H1 (cell line): ENCODE measurements at regions not wholly inside any gene's neighbourhood (a gene's known extent, or its start where the extent isn't known, plus 50 kb on each side); places are given as distances from the start of the nearest gene placed in this dataset.

Experiments
- CTCF ChIA-PET: fragments of 300-600 bp; sonication (Branson Sonifier 250); formaldehyde crosslinking; loops from one replicate; lab custom pipeline; 2021; ENCODE audit not compliant: partially characterized antibody; lab: Charles Lee
- POLR2A ChIA-PET: fragments of 300-600 bp; sonication (Branson Sonifier 250); formaldehyde crosslinking; loops from one replicate; lab custom pipeline; 2021; ENCODE audit warnings: inconsistent platforms; ENCODE audit not compliant: partially characterized antibody; lab: Charles Lee
- DNase-seq, 2 experiments: peaks; one replicate each; pipeline versions ENCODE4 v3.0.0 to v3.0.0-alpha.2; 2010 to 2022; ENCODE audit warnings: low spot score in 2 of 2, low read depth in 1 of 2, mixed read lengths in 1 of 2
- FAIRE-seq: peaks from 2 replicates; lab custom pipeline; 2011; peaks lifted over from hg19 to GRCh38; lab: Jason Lieb, UNC
- H2AFZ ChIP-seq: 2 replicates; pipeline ENCODE4 v1.8.1; 2012; ENCODE audit warnings: low read length, inconsistent platforms
- H2AK5ac ChIP-seq: 2 replicates; pipeline ENCODE4 v1.6.1; 2013; ENCODE audit warnings: low read depth, low read length
- H2BK120ac ChIP-seq: replicated peaks from 2 replicates; pipeline ENCODE3; 2013; ENCODE audit warnings: low read depth, low read length, inconsistent platforms
- H2BK12ac ChIP-seq: 2 replicates; pipeline ENCODE4 v1.6.1; 2013; ENCODE audit warnings: low read depth, low read length
- H2BK15ac ChIP-seq: 2 replicates; pipeline ENCODE4 v1.6.1; 2013; ENCODE audit warnings: low read length
- H2BK20ac ChIP-seq: 2 replicates; pipeline ENCODE4 v1.6.1; 2013; ENCODE audit warnings: low read length
- H2BK5ac ChIP-seq: 2 replicates; pipeline ENCODE4 v1.6.1; 2013; ENCODE audit warnings: low read depth, low read length
- H3K14ac ChIP-seq: 2 replicates; pipeline ENCODE4 v1.6.1; 2013; ENCODE audit warnings: inconsistent platforms; ENCODE audit not compliant: insufficient read length
- H3K18ac ChIP-seq: 2 replicates; pipeline ENCODE4 v1.6.1; 2013; ENCODE audit warnings: low read length; ENCODE audit errors: extremely low read depth
- H3K23ac ChIP-seq: 2 replicates; pipeline ENCODE4 v1.6.1; 2013; ENCODE audit warnings: inconsistent platforms; ENCODE audit not compliant: insufficient read length
- H3K23me2 ChIP-seq: 2 replicates; pipeline ENCODE4 v1.6.1; 2013; ENCODE audit warnings: low read depth, low read length
- H3K27ac ChIP-seq: 2 replicates; pipeline ENCODE4 v1.6.1; 2011; ENCODE audit warnings: low read depth, low read length, inconsistent platforms
- H3K27me3 ChIP-seq, 4 experiments: replicated peaks in 1 of 4; 1 replicate in 1 of 4; 2 replicates in 3 of 4; pipeline versions ENCODE4 v1.6.1 to v1.8.1; 2011 to 2013; ENCODE audit warnings: low read length in 3 of 4, mild to moderate bottlenecking in 3 of 4, inconsistent platforms in 2 of 4, mixed read lengths in 2 of 4, moderate library complexity in 1 of 4; ENCODE audit not compliant: control insufficient read depth in 3 of 4, insufficient read depth in 3 of 4; ENCODE audit errors: extremely low read depth in 1 of 4
- H3K36me3 ChIP-seq, 4 experiments: 2 replicates each; pipeline versions ENCODE4 v1.6.1 to v1.8.1; 2011 to 2013; ENCODE audit warnings: mild to moderate bottlenecking in 4 of 4, low read length in 3 of 4, moderate library complexity in 2 of 4, control low read depth in 1 of 4, inconsistent platforms in 1 of 4; ENCODE audit not compliant: insufficient read depth in 4 of 4, control insufficient read depth in 2 of 4
- H3K4ac ChIP-seq: replicated peaks from 2 replicates; pipeline ENCODE3; 2013; ENCODE audit warnings: low read length, low read depth, mixed read lengths, inconsistent platforms; ENCODE audit not compliant: insufficient read length
- H3K4me1 ChIP-seq, 4 experiments: replicated peaks in 1 of 4; 1 replicate in 1 of 4; 2 replicates in 3 of 4; pipeline versions ENCODE4 v1.6.1 to v1.8.1; 2011 to 2013; ENCODE audit warnings: low read length in 3 of 4, inconsistent platforms in 2 of 4, mixed read lengths in 1 of 4; ENCODE audit not compliant: insufficient read depth in 4 of 4, control insufficient read depth in 3 of 4
- H3K4me2 ChIP-seq, 2 experiments: 2 replicates each; pipeline versions ENCODE4 v1.6.1 to v1.8.1; 2011 to 2013; ENCODE audit warnings: low read depth in 2 of 2, low read length in 2 of 2, control low read depth in 1 of 2, inconsistent platforms in 1 of 2, mild to moderate bottlenecking in 1 of 2; ENCODE audit not compliant: insufficient read depth in 1 of 2
- H3K4me3 ChIP-seq, 4 experiments: fragments of 200-600, 300-600 bp in 1 of 4; sonication (generic), shearing (Covaris generic), sonication (Bioruptor Twin) in 1 of 4; 2 replicates each; pipeline versions ENCODE4 v1.5.1 to v1.8.1; 2011 to 2016; ENCODE audit warnings: low read length in 4 of 4, low read depth in 3 of 4, control low read depth in 2 of 4, inconsistent platforms in 2 of 4, mild to moderate bottlenecking in 2 of 4, mixed read lengths in 1 of 4, moderate library complexity in 1 of 4; ENCODE audit not compliant: insufficient read depth in 2 of 4; ENCODE audit errors: extremely low read depth in 1 of 4
- H3K56ac ChIP-seq: replicated peaks from 2 replicates; pipeline ENCODE3; 2013; ENCODE audit warnings: low read depth, mild to moderate bottlenecking, mixed read lengths, low read length, inconsistent platforms; ENCODE audit not compliant: insufficient read length
- H3K79me1 ChIP-seq: 2 replicates; pipeline ENCODE4 v1.6.1; 2013; ENCODE audit warnings: low read depth, low read length, control low read depth
- H3K79me2 ChIP-seq, 2 experiments: 2 replicates each; pipeline versions ENCODE4 v1.6.1 to v1.8.1; 2012 to 2013; ENCODE audit warnings: low read length in 2 of 2, mild to moderate bottlenecking in 2 of 2, inconsistent platforms in 1 of 2; ENCODE audit not compliant: insufficient read depth in 2 of 2, control insufficient read depth in 1 of 2
- H3K9ac ChIP-seq, 4 experiments: replicated peaks in 1 of 4; 1 replicate in 1 of 4; 2 replicates in 3 of 4; pipeline versions ENCODE4 v1.6.1 to v1.8.1; 2011 to 2013; ENCODE audit warnings: low read depth in 3 of 4, low read length in 3 of 4, control low read depth in 2 of 4, mild to moderate bottlenecking in 2 of 4, moderate library complexity in 2 of 4, inconsistent platforms in 1 of 4; ENCODE audit errors: extremely low read depth in 1 of 4
- H3K9me3 ChIP-seq, 2 experiments: 2 replicates each; pipeline versions ENCODE4 v1.6.1 to v1.8.1; 2012 to 2013; ENCODE audit warnings: mild to moderate bottlenecking in 2 of 2, moderate library complexity in 2 of 2, control low read depth in 1 of 2, inconsistent platforms in 1 of 2, low read depth in 1 of 2, low read length in 1 of 2, mixed read lengths in 1 of 2; ENCODE audit not compliant: insufficient read depth in 2 of 2
- H4K20me1 ChIP-seq, 2 experiments: replicated peaks in 1 of 2; 2 replicates each; pipeline versions ENCODE3 to v1.8.1; 2011 to 2013; ENCODE audit warnings: inconsistent platforms in 2 of 2, low read length in 2 of 2, mild to moderate bottlenecking in 1 of 2; ENCODE audit not compliant: insufficient read depth in 2 of 2, control insufficient read depth in 1 of 2
- H4K5ac ChIP-seq: 2 replicates; pipeline ENCODE4 v1.6.1; 2013; ENCODE audit warnings: low read length, low read depth, mixed read lengths, inconsistent platforms; ENCODE audit not compliant: insufficient read length
- H4K8ac ChIP-seq: 2 replicates; pipeline ENCODE4 v1.8.0; 2013; ENCODE audit warnings: mild to moderate bottlenecking, moderate library complexity, low read length, inconsistent platforms; ENCODE audit not compliant: insufficient read depth; ENCODE audit errors: extremely low read depth
- H4K91ac ChIP-seq: replicated peaks from 2 replicates; pipeline ENCODE3; 2013; ENCODE audit warnings: low read length, mixed read lengths, inconsistent platforms; ENCODE audit not compliant: insufficient read length
- BRCA1 ChIP-seq: IDR thresholded peaks from 2 replicates; pipeline ENCODE4 v1.6.1; 2012; ENCODE audit warnings: low read depth, low read length, improper control_type of control experiment
- CBX5 ChIP-seq: fragments of 300-800, 300-1000 bp; sonication (generic); IDR thresholded peaks from 2 replicates; pipeline ENCODE4 v1.7.1; 2016; ENCODE audit warnings: antibody characterized with exemption, low read length, low read depth
- GTF2F1 ChIP-seq: IDR thresholded peaks from 2 replicates; pipeline ENCODE4 v1.6.1; 2012; ENCODE audit warnings: low read depth, low read length, improper control_type of control experiment, borderline replicate concordance
- POU5F1 ChIP-seq: IDR thresholded peaks from 2 replicates; pipeline ENCODE4 v1.6.1; 2011; ENCODE audit warnings: low read depth, mild to moderate bottlenecking, low read length, moderate library complexity
- WGBS, 2 experiments: shearing (Covaris generic) in 1 of 2; methylation state at CpG; one replicate each; pipeline versions ENCODE4 v1.1.6 to v1.1.7; 2013 to 2015; ENCODE audit warnings: low lambda C conversion rate in 2 of 2, mixed read lengths in 2 of 2, inconsistent platforms in 1 of 2, low coverage in 1 of 2, missing lambda C conversion rate in 1 of 2; ENCODE audit not compliant: insufficient replicate concordance in 2 of 2, insufficient coverage in 1 of 2, insufficient read length in 1 of 2; ENCODE audit errors: extremely low coverage in 1 of 2, missing lambda C conversion rate in 1 of 2; 5-methylcytosine and 5-hydroxymethylcytosine counted together

DNA sequence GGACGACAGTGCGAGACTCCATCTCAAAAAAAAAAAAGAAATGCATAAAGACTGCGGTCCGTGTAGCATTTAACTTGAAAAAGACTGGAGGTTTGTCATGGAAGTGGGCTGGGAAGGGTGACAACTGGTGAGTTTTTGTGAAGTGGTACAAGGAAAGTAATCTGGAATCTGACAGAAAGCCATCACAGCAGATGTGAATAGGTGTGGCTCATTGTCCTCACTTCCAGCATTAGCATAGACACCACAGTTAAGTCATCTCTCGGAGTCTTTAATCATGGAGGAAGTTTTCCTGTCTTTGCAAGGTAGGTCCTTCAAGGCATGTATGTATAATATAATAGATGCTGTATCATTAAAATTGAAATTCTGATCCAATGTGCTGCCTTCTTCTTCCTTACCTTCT, 453.2 kb downstream of the TFAP2A start:
- WGBS, 2 experiments = 90% methylated on average over 5 of the region's 5 CpGs; no CpG with 5 or more reads in 1 of the 2 experiments

More for the DNA sequence above, 453.2 kb downstream of the TFAP2A start:
- Histone ChIP-seq H3K27me3 (no peaks in the 10 kb centered on the region), H3K4me3 (no peak overlapping the region), H3K56ac (no peak overlapping the region), H3K4ac (no peak overlapping the region), H4K8ac (no peak overlapping the region), H3K14ac (no peak overlapping the region), H4K91ac (no peak overlapping the region), H2BK5ac (no peak overlapping the region), H3K36me3 (no peaks in the 10 kb centered on the region), H2AFZ (no peak overlapping the region), H4K20me1 (no peaks in the 10 kb centered on the region), H4K5ac (no peak overlapping the region), H2BK20ac (no peak overlapping the region), H2AK5ac (no peak overlapping the region), H3K9ac (no peak overlapping the region), H3K79me2 (no peaks in the 10 kb centered on the region), H3K4me1 (no peaks in the 10 kb centered on the region), H3K9me3 (no peaks in the 10 kb centered on the region), H2BK15ac (no peak overlapping the region), H3K23ac (no peak overlapping the region), H3K4me2 (no peak overlapping the region), H2BK120ac (no peak overlapping the region), H3K23me2 (no peaks in the 10 kb centered on the region), H2BK12ac (no peak overlapping the region), H3K79me1 (no peaks in the 10 kb centered on the region), H3K27ac (no peak overlapping the region), H3K18ac (no peak overlapping the region)
- POLR2A ChIA-PET = no interaction called here
- TF ChIP-seq GTF2F1 = no peak
- no peak for TF ChIP-seq POU5F1
- no peak for TF ChIP-seq CBX5
- TF ChIP-seq BRCA1 = no peak
- no peak for DNase-seq
- no peak for FAIRE-seq
- CTCF ChIA-PET = no interaction called here
